ENCODE measurements at regions not wholly inside any gene's neighbourhood (a gene's known extent, or its start where the extent isn't known, plus 50 kb on each side); places are given as distances from the start of the nearest gene placed in this dataset.

GRCh38 chr13:73677048-73677601 is 457.1 kb downstream of the KLF12 start:
- TF ChIP-seq CTCF (IDR thresholded peaks at IDR 0.05 in 2 of 3, conservative IDR thresholded peaks at IDR 0.05 in 1 of 3; ENCODE audit: borderline replicate concordance in 1 of 3, insufficient read depth in 1 of 3, low read depth in 2 of 3, low read length in 2 of 3) (no peak), REST (IDR thresholded peaks at IDR 0.05; ENCODE audit: low read depth) (no peak), POLR2A (IDR thresholded peaks at IDR 0.05; ENCODE audit: borderline replicate concordance, extremely low read depth, insufficient read depth, insufficient read length) (no peak), CEBPB (IDR thresholded peaks at IDR 0.05; ENCODE audit: low read depth) (no peak), MAX (IDR thresholded peaks at IDR 0.05) (no peak), JUND (IDR thresholded peaks at IDR 0.05) (no peak), POLR2AphosphoS5 (IDR thresholded peaks at IDR 0.05; ENCODE audit: low read depth, low read length) (no peak), YY1 (IDR thresholded peaks at IDR 0.05; ENCODE audit: extremely low read depth, insufficient replicate concordance, low read depth, low read length) (no peak), ELF1 (IDR thresholded peaks at IDR 0.05; ENCODE audit: borderline replicate concordance, low read depth) (no peak), RAD21 (IDR thresholded peaks at IDR 0.05; ENCODE audit: low read depth) (no peak)
- TF ChIP-seq, protein P1, sequence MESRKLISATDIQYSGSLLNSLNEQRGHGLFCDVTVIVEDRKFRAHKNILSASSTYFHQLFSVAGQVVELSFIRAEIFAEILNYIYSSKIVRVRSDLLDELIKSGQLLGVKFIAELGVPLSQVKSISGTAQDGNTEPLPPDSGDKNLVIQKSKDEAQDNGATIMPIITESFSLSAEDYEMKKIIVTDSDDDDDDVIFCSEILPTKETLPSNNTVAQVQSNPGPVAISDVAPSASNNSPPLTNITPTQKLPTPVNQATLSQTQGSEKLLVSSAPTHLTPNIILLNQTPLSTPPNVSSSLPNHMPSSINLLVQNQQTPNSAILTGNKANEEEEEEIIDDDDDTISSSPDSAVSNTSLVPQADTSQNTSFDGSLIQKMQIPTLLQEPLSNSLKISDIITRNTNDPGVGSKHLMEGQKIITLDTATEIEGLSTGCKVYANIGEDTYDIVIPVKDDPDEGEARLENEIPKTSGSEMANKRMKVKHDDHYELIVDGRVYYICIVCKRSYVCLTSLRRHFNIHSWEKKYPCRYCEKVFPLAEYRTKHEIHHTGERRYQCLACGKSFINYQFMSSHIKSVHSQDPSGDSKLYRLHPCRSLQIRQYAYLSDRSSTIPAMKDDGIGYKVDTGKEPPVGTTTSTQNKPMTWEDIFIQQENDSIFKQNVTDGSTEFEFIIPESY (IDR thresholded peaks at IDR 0.05; ENCODE audit: extremely low read depth, insufficient replicate concordance, low read length), result no peak

Measured in HCT116 (cell line).